ENCODE measurements at regions not wholly inside any gene's neighbourhood (a gene's known extent, or its start where the extent isn't known, plus 50 kb on each side); places are given as distances from the start of the nearest gene placed in this dataset.

DNA sequence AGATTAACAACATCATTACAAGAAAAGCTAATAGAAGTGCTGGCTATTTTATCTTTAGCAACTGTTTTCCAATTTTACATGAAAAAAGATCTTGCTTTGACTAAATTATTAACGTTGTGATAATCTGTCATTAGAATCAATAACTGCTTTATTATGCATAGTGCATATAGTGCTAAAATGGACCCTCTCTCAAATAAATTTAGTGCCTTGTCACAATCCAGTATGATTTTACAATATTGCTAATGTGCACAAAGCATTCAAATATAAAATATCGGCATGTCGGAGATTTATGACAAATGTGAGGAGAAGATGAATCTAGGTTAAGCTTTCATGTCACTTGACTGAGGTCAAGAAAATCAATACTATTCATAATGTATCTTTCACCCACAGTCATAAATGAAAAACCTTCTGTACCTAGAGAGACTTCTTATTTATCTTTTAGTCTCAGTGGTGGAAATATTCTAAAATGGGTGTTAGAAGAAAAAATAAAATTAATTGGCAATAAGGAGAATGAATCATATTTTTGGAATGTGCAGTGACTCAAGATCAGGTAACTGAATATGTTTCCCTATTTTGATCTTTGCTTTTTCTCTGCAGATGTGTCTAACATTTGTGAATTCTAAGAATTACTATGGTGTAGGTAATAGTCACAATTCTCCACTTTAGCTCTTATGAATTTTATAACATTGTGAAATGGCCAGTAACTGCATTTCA, 672.9 kb upstream of the GRAMD2B start (continued):
- no peak for TF ChIP-seq ESRRA (IDR thresholded peaks at IDR 0.05; ENCODE audit: low read length)
- no peak for TF ChIP-seq SPI1 (IDR thresholded peaks at IDR 0.05; ENCODE audit: borderline replicate concordance, insufficient read depth, low read depth, low read length)

DNA sequence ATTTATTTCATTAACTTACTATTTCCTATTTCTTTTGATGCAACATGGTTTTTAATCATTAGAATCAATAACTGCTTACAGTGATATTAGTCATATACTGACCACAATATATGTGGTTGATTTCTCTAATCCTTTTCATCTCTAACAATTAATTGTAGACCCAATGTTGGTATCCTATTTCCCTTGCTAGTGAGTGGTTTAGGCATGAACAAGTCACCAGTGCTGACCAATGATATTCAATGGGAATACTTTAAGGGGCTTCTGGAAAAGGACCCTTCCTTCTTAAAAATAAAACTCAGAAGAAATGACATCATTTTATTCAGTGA, 672.4 kb upstream of the GRAMD2B start:
- no peak for TF ChIP-seq CREB1 (IDR thresholded peaks at IDR 0.05; ENCODE audit: low read depth)
- no peak for TF ChIP-seq STAT3 (IDR thresholded peaks at IDR 0.05; ENCODE audit: low read depth, low read length)
- TF ChIP-seq, protein P1, sequence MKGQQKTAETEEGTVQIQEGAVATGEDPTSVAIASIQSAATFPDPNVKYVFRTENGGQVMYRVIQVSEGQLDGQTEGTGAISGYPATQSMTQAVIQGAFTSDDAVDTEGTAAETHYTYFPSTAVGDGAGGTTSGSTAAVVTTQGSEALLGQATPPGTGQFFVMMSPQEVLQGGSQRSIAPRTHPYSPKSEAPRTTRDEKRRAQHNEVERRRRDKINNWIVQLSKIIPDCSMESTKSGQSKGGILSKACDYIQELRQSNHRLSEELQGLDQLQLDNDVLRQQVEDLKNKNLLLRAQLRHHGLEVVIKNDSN (IDR thresholded peaks at IDR 0.05; ENCODE audit: borderline replicate concordance, extremely low read length, insufficient read depth, low read depth, low read length): no peak
- TF ChIP-seq BRCA1 (IDR thresholded peaks at IDR 0.05; ENCODE audit: low read depth, low read length): no peak
- TF ChIP-seq SUPT20H (IDR thresholded peaks at IDR 0.05; ENCODE audit: borderline replicate concordance, control insufficient read depth, low read depth, low read length): no peak
- TF ChIP-seq IRF4 (IDR thresholded peaks at IDR 0.05; ENCODE audit: low read depth, low read length): no peak
- no peak for TF ChIP-seq CHD2 (IDR thresholded peaks at IDR 0.05; ENCODE audit: borderline replicate concordance, low read depth, low read length)
- TF ChIP-seq CBFB (IDR thresholded peaks at IDR 0.05; ENCODE audit: low read depth): no peak
- no peak overlapping the region for H3K27ac ChIP-seq (ENCODE audit: control insufficient read depth, insufficient read depth)
- no peaks in the 10 kb centered on the region for H3K27me3 ChIP-seq (replicated peaks in 1 of 2; ENCODE audit: control insufficient read depth in 2 of 2, insufficient read depth in 2 of 2, low read length in 1 of 2)
- in situ Hi-C loops (cut with MboI) (no loop called here), intact Hi-C loops (cut with micrococcal nuclease; ENCODE audit: unreplicated experiment) (no loop called here)
- ATAC-seq (no peak), DNase-seq (ENCODE audit: low read depth, low spot score) (no peak), FAIRE-seq (no peak)
- no peaks in the 10 kb centered on the region for H4K20me1 ChIP-seq (ENCODE audit: control insufficient read depth, insufficient read depth)
- H3K4me2 ChIP-seq (ENCODE audit: control insufficient read depth, insufficient read depth): no peak overlapping the region
- no peaks in the 10 kb centered on the region for H3K9me3 ChIP-seq (replicated peaks; ENCODE audit: control insufficient read depth, insufficient read depth, low read length)
- H3K79me2 ChIP-seq (ENCODE audit: control insufficient read depth, insufficient read depth, low read length): no peaks in the 10 kb centered on the region
- CTCF ChIA-PET: no interaction called here
- no peaks in the 10 kb centered on the region for H3K36me3 ChIP-seq (ENCODE audit: control insufficient read depth in 2 of 2, insufficient read depth in 2 of 2, low read length in 1 of 2)
- POLR2A ChIA-PET: no interaction called here
- BruUV-seq (replicated peaks): no TSS peak
- no peak overlapping the region for H2AFZ ChIP-seq (ENCODE audit: control insufficient read depth, low read depth, low read length)
- no peaks in the 10 kb centered on the region for H3K4me1 ChIP-seq (ENCODE audit: control insufficient read depth, insufficient read depth, low read length)
- RAD21 ChIA-PET (ENCODE audit: unreplicated experiment): no interaction called here
- SMC1A ChIA-PET (ENCODE audit: uncharacterized antibody, unreplicated experiment): no interaction called here
- H3K4me3 ChIP-seq: no peak overlapping the region
- H3K9ac ChIP-seq (ENCODE audit: control insufficient read depth, insufficient read depth, low read length): no peak overlapping the region

All from GM12878 (cell line).